Adipocyte (in vitro differentiated cells): ENCODE measurements at regions not wholly inside any gene's neighbourhood (a gene's known extent, or its start where the extent isn't known, plus 50 kb on each side); places are given as distances from the start of the nearest gene placed in this dataset.

Source experiments
- DNase-seq: peaks from one replicate; pipeline ENCODE4 v3.0.0-alpha.2; 2015; ENCODE audit warnings: low read depth
- H3K27me3 ChIP-seq: replicated peaks from 2 replicates; pipeline ENCODE4 v1.7.0; 2013; ENCODE audit warnings: mild to moderate bottlenecking, low read length, moderate library complexity; ENCODE audit not compliant: control insufficient read depth, insufficient read depth
- H3K36me3 ChIP-seq: 2 replicates; pipeline ENCODE4 v1.7.0; 2013; ENCODE audit warnings: low read length, mild to moderate bottlenecking, moderate library complexity; ENCODE audit not compliant: control insufficient read depth, insufficient read depth, severe bottlenecking
- H3K4me1 ChIP-seq: 2 replicates; pipeline ENCODE4 v1.7.0; 2013; ENCODE audit warnings: mild to moderate bottlenecking, low read length, moderate library complexity; ENCODE audit not compliant: control insufficient read depth, insufficient read depth
- H3K4me3 ChIP-seq: 2 replicates; pipeline ENCODE4 v1.7.0; 2013; ENCODE audit warnings: mild to moderate bottlenecking, low read length, moderate library complexity
- H3K9ac ChIP-seq: 2 replicates; pipeline ENCODE4 v1.7.0; 2013; ENCODE audit warnings: mild to moderate bottlenecking, low read length, moderate library complexity
- H3K9me3 ChIP-seq: 2 replicates; pipeline ENCODE4 v1.7.0; 2013; ENCODE audit warnings: mild to moderate bottlenecking, low read length, moderate library complexity; ENCODE audit not compliant: control insufficient read depth

- Histone ChIP-seq H3K27me3 (peaks cover 7% of the 10 kb centered on the region), H3K4me3 (no peak overlapping the region), H3K9ac (no peak overlapping the region), H3K36me3 (no peaks in the 10 kb centered on the region), H3K9me3 (no peaks in the 10 kb centered on the region), H3K4me1 (no peaks in the 10 kb centered on the region)
- DNase-seq: no peak
These were observed 143.9 kb downstream of the LSM5 start for GRCh38 chr7:32346253-32346652.

- peaks cover 5% of the 10 kb centered on the region for H3K9me3 ChIP-seq
- H3K9ac ChIP-seq: no peak overlapping the region
- H3K27me3 ChIP-seq: peaks cover 4% of the 10 kb centered on the region
- no peaks in the 10 kb centered on the region for H3K36me3 ChIP-seq
- no peak for DNase-seq
- no peaks in the 10 kb centered on the region for H3K4me1 ChIP-seq
- H3K4me3 ChIP-seq: no peak overlapping the region
These were observed 153.5 kb downstream of the LSM5 start for GRCh38 chr7:32336726-32337125.

- Histone ChIP-seq H3K36me3 (no peaks in the 10 kb centered on the region), H3K4me1 (no peaks in the 10 kb centered on the region), H3K27me3 (peaks cover 4% of the 10 kb centered on the region), H3K9ac (no peak overlapping the region), H3K4me3 (no peak overlapping the region), H3K9me3 (peaks cover 5% of the 10 kb centered on the region)
- no peak for DNase-seq
These were observed 155.1 kb downstream of the LSM5 start for GRCh38 chr7:32335107-32335506.

- peaks cover 5% of the 10 kb centered on the region for H3K9me3 ChIP-seq
- H3K36me3 ChIP-seq: no peaks in the 10 kb centered on the region
- DNase-seq: no peak
- no peak overlapping the region for H3K4me3 ChIP-seq
- no peak overlapping the region for H3K9ac ChIP-seq
- H3K27me3 ChIP-seq: no peaks in the 10 kb centered on the region
- no peaks in the 10 kb centered on the region for H3K4me1 ChIP-seq
These were observed 159.6 kb downstream of the LSM5 start for GRCh38 chr7:32330602-32331001.

GRCh38 chr7:32326078-32326477, 164.1 kb downstream of the LSM5 start:
- Histone ChIP-seq H3K9ac (no peak overlapping the region), H3K9me3 (no peaks in the 10 kb centered on the region), H3K27me3 (peaks cover 4% of the 10 kb centered on the region), H3K4me1 (no peaks in the 10 kb centered on the region), H3K4me3 (no peak overlapping the region), H3K36me3 (no peaks in the 10 kb centered on the region)
- DNase-seq: no peak

- no peaks in the 10 kb centered on the region for H3K36me3 ChIP-seq
- no peak overlapping the region for H3K4me3 ChIP-seq
- DNase-seq: no peak
- no peaks in the 10 kb centered on the region for H3K4me1 ChIP-seq
- peaks cover 21% of the 10 kb centered on the region for H3K27me3 ChIP-seq
- H3K9ac ChIP-seq: no peak overlapping the region
- H3K9me3 ChIP-seq: no peaks in the 10 kb centered on the region
These were observed 166.5 kb downstream of the LSM5 start for GRCh38 chr7:32323712-32324111.

- Histone ChIP-seq H3K9me3 (no peaks in the 10 kb centered on the region), H3K4me1 (peaks cover 6% of the 10 kb centered on the region), H3K36me3 (no peaks in the 10 kb centered on the region), H3K4me3 (peak overlapping the region; percentile 70), H3K27me3 (peaks cover 55% of the 10 kb centered on the region), H3K9ac (no peak overlapping the region)
- DNase-seq: no peak
These were observed 171.2 kb downstream of the LSM5 start for GRCh38 chr7:32319012-32319382.

GRCh38 chr7:32318300-32319011, 171.7 kb downstream of the LSM5 start:
- Histone ChIP-seq H3K36me3 (no peaks in the 10 kb centered on the region), H3K27me3 (peaks cover 54% of the 10 kb centered on the region), H3K4me3 (peak overlapping the region; percentile 70), H3K9me3 (no peaks in the 10 kb centered on the region), H3K9ac (no peak overlapping the region), H3K4me1 (peaks cover 6% of the 10 kb centered on the region)
- peak; percentile 11 for DNase-seq

- H3K36me3 ChIP-seq: no peaks in the 10 kb centered on the region
- peaks cover 51% of the 10 kb centered on the region for H3K27me3 ChIP-seq
- H3K9ac ChIP-seq: no peak overlapping the region
- H3K4me1 ChIP-seq: peaks cover 6% of the 10 kb centered on the region
- no peak overlapping the region for H3K4me3 ChIP-seq
- DNase-seq: peak; percentile 4
- no peaks in the 10 kb centered on the region for H3K9me3 ChIP-seq
These were observed 173.3 kb downstream of the LSM5 start for GRCh38 chr7:32316839-32317238.

GRCh38 chr7:32314761-32315160, 175.4 kb downstream of the LSM5 start:
- peaks cover 6% of the 10 kb centered on the region for H3K4me1 ChIP-seq
- H3K9me3 ChIP-seq: no peaks in the 10 kb centered on the region
- DNase-seq: no peak
- H3K27me3 ChIP-seq: peaks cover 44% of the 10 kb centered on the region
- no peak overlapping the region for H3K9ac ChIP-seq
- no peak overlapping the region for H3K4me3 ChIP-seq
- no peaks in the 10 kb centered on the region for H3K36me3 ChIP-seq

GRCh38 chr7:32301427-32301826, 188.8 kb downstream of the LSM5 start:
- Histone ChIP-seq H3K4me1 (no peaks in the 10 kb centered on the region), H3K27me3 (peaks cover 47% of the 10 kb centered on the region)

GRCh38 chr7:32299133-32299702, 191.0 kb downstream of the LSM5 start:
- H3K9ac ChIP-seq: no peak overlapping the region
- H3K9me3 ChIP-seq: no peaks in the 10 kb centered on the region
- H3K36me3 ChIP-seq: no peaks in the 10 kb centered on the region
- no peaks in the 10 kb centered on the region for H3K4me1 ChIP-seq
- peak overlapping the region; percentile 74 for H3K4me3 ChIP-seq
- H3K27me3 ChIP-seq: peaks cover 55% of the 10 kb centered on the region
- no peak for DNase-seq

More at GRCh38 chr7:32301427-32301826, 188.8 kb downstream of the LSM5 start:
- DNase-seq: no peak
- H3K9ac ChIP-seq: no peak overlapping the region
- H3K9me3 ChIP-seq: no peaks in the 10 kb centered on the region
- H3K4me3 ChIP-seq: no peak overlapping the region
- H3K36me3 ChIP-seq: no peaks in the 10 kb centered on the region
